ENCODE measurements at regions not wholly inside any gene's neighbourhood (a gene's known extent, or its start where the extent isn't known, plus 50 kb on each side); places are given as distances from the start of the nearest gene placed in this dataset.

- TF ChIP-seq, protein P1, sequence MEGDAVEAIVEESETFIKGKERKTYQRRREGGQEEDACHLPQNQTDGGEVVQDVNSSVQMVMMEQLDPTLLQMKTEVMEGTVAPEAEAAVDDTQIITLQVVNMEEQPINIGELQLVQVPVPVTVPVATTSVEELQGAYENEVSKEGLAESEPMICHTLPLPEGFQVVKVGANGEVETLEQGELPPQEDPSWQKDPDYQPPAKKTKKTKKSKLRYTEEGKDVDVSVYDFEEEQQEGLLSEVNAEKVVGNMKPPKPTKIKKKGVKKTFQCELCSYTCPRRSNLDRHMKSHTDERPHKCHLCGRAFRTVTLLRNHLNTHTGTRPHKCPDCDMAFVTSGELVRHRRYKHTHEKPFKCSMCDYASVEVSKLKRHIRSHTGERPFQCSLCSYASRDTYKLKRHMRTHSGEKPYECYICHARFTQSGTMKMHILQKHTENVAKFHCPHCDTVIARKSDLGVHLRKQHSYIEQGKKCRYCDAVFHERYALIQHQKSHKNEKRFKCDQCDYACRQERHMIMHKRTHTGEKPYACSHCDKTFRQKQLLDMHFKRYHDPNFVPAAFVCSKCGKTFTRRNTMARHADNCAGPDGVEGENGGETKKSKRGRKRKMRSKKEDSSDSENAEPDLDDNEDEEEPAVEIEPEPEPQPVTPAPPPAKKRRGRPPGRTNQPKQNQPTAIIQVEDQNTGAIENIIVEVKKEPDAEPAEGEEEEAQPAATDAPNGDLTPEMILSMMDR (IDR thresholded peaks at IDR 0.05): no peak
- DNase-seq (ENCODE audit: extremely low spot score, unreplicated experiment): no peak
- Mint-ChIP-seq H3K4me1 (ENCODE audit: unreplicated experiment) (no peaks in the 10 kb centered on the region), H3K9me3 (ENCODE audit: unreplicated experiment) (peaks cover 4% of the 10 kb centered on the region), H3K4me3 (ENCODE audit: unreplicated experiment) (no peak overlapping the region), H3K27me3 (ENCODE audit: unreplicated experiment) (peaks cover 51% of the 10 kb centered on the region), H3K27ac (ENCODE audit: unreplicated experiment) (no peak overlapping the region), H3K36me3 (ENCODE audit: unreplicated experiment) (no peaks in the 10 kb centered on the region)
These were observed 86.6 kb upstream of the UNC5B start for GRCh38 chr10:71125749-71126107.

- no peaks in the 10 kb centered on the region for H3K4me1 Mint-ChIP-seq (ENCODE audit: unreplicated experiment)
- H3K36me3 Mint-ChIP-seq (ENCODE audit: unreplicated experiment): no peaks in the 10 kb centered on the region
- no peak overlapping the region for H3K4me3 Mint-ChIP-seq (ENCODE audit: unreplicated experiment)
- H3K9me3 Mint-ChIP-seq (ENCODE audit: unreplicated experiment): no peaks in the 10 kb centered on the region
- peak; percentile 73 for DNase-seq (ENCODE audit: extremely low spot score, unreplicated experiment)
- H3K27ac Mint-ChIP-seq (ENCODE audit: unreplicated experiment): no peak overlapping the region
- TF ChIP-seq, protein P1 (IDR thresholded peaks at IDR 0.05): no peak
- H3K27me3 Mint-ChIP-seq (ENCODE audit: unreplicated experiment): peaks cover 51% of the 10 kb centered on the region
These were observed 85.9 kb upstream of the UNC5B start for GRCh38 chr10:71126432-71126831.

DNA sequence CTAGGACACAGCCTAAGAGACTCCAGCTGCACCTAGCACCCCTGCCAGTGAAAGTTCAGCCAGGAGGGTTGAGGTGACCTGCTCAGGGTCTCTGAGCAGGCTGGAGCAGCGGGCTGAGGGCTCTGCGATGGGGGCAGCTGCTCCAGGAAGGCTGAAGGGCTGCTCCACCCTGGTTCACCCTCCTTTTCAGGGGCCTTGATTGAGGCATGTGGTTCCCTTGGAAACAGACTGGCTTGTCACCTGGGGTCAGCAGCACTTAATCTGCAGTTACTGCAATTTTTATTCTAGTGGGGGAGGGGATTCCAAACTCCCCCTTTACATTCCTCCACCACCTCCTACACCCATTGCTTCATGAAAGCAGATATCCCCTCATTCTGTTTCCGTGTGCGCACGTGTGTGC, 85.3 kb upstream of the UNC5B start:
- Mint-ChIP-seq H3K4me1 (ENCODE audit: unreplicated experiment) (no peaks in the 10 kb centered on the region), H3K9me3 (ENCODE audit: unreplicated experiment) (no peaks in the 10 kb centered on the region), H3K27ac (ENCODE audit: unreplicated experiment) (no peak overlapping the region), H3K27me3 (ENCODE audit: unreplicated experiment) (peaks cover 50% of the 10 kb centered on the region), H3K36me3 (ENCODE audit: unreplicated experiment) (no peaks in the 10 kb centered on the region), H3K4me3 (ENCODE audit: unreplicated experiment) (no peak overlapping the region)
- no peak for DNase-seq (ENCODE audit: extremely low spot score, unreplicated experiment)
- TF ChIP-seq, protein P1 (IDR thresholded peaks at IDR 0.05): no peak

DNA sequence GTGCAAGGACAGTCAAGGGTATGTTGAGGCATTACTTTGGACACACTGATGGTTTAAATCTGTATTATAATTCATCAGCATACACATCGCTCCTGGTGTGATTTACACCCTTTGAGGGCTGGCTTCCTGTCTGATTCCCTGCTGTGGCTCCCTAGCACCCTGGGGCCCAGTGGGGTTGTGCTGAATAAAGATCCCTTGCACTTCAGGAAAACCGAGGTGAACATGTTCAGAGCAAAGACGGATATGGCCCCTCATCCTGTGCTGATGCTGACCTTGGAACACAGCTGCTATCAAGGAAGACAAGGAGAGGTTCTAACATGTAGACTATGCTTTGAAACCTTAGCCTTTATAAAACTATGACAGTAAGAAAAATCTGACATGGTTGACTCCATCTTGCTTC, 84.6 kb upstream of the UNC5B start:
- Mint-ChIP-seq H3K9me3 (ENCODE audit: unreplicated experiment) (no peaks in the 10 kb centered on the region), H3K36me3 (ENCODE audit: unreplicated experiment) (no peaks in the 10 kb centered on the region), H3K27me3 (ENCODE audit: unreplicated experiment) (peaks cover 47% of the 10 kb centered on the region), H3K27ac (ENCODE audit: unreplicated experiment) (no peak overlapping the region), H3K4me1 (ENCODE audit: unreplicated experiment) (no peaks in the 10 kb centered on the region), H3K4me3 (ENCODE audit: unreplicated experiment) (no peak overlapping the region)
- no peak for DNase-seq (ENCODE audit: extremely low spot score, unreplicated experiment)
- TF ChIP-seq, protein P1 (IDR thresholded peaks at IDR 0.05): no peak

GRCh38 chr10:71128311-71128980, 83.9 kb upstream of the UNC5B start:
- no peak overlapping the region for H3K27ac Mint-ChIP-seq (ENCODE audit: unreplicated experiment)
- H3K4me1 Mint-ChIP-seq (ENCODE audit: unreplicated experiment): no peaks in the 10 kb centered on the region
- H3K4me3 Mint-ChIP-seq (ENCODE audit: unreplicated experiment): no peak overlapping the region
- DNase-seq (ENCODE audit: extremely low spot score, unreplicated experiment): no peak
- H3K36me3 Mint-ChIP-seq (ENCODE audit: unreplicated experiment): no peaks in the 10 kb centered on the region
- H3K9me3 Mint-ChIP-seq (ENCODE audit: unreplicated experiment): no peaks in the 10 kb centered on the region
- peaks cover 44% of the 10 kb centered on the region for H3K27me3 Mint-ChIP-seq (ENCODE audit: unreplicated experiment)
- TF ChIP-seq, protein P1 (IDR thresholded peaks at IDR 0.05): no peak

All from osteocyte (in vitro differentiated cells).